Fibroblast of villous mesenchyme (primary cell): ENCODE measurements at regions not wholly inside any gene's neighbourhood (a gene's known extent, or its start where the extent isn't known, plus 50 kb on each side); places are given as distances from the start of the nearest gene placed in this dataset.

Source experiments
- DNase-seq: peaks from one replicate; pipeline ENCODE4 v3.0.0-alpha.2; 2010; ENCODE audit warnings: low read depth
- H3K4me3 ChIP-seq: 2 replicates; pipeline ENCODE4 v1.5.1; 2011; ENCODE audit warnings: low read depth, mild to moderate bottlenecking, low read length
- CTCF ChIP-seq: IDR thresholded peaks from 2 replicates; pipeline ENCODE4 v1.5.1; 2012; ENCODE audit warnings: low read depth, mild to moderate bottlenecking, low read length; ENCODE audit not compliant: insufficient read depth

- no peak for DNase-seq
- TF ChIP-seq CTCF, result no peak
- no peak overlapping the region for H3K4me3 ChIP-seq
Observed at GRCh38 chr1:209229494-209230061, 353.9 kb upstream of the CAMK1G start.

GRCh38 chr1:209230314-209230713 lies 353.2 kb upstream of the CAMK1G start:
- TF ChIP-seq CTCF, result no peak
- DNase-seq, result no peak
- H3K4me3 ChIP-seq, result no peak overlapping the region

- H3K4me3 ChIP-seq, result no peak overlapping the region
- no peak for DNase-seq
- no peak for TF ChIP-seq CTCF
Observed at GRCh38 chr1:209231476-209232156, 351.9 kb upstream of the CAMK1G start.

- no peak for TF ChIP-seq CTCF
- DNase-seq, result no peak
- H3K4me3 ChIP-seq, result no peak overlapping the region
Observed at GRCh38 chr1:209232197-209232596, 351.3 kb upstream of the CAMK1G start.

- TF ChIP-seq CTCF, result no peak
- DNase-seq, result no peak
- no peak overlapping the region for H3K4me3 ChIP-seq
Observed at GRCh38 chr1:209232759-209233158, 350.8 kb upstream of the CAMK1G start.

- no peak for TF ChIP-seq CTCF
- H3K4me3 ChIP-seq, result no peak overlapping the region
Observed at GRCh38 chr1:209235166-209235565, 348.3 kb upstream of the CAMK1G start.

GRCh38 chr1:209238356-209238755 lies 345.2 kb upstream of the CAMK1G start:
- TF ChIP-seq CTCF, result no peak
- H3K4me3 ChIP-seq, result no peak overlapping the region
- DNase-seq, result no peak

More at GRCh38 chr1:209235166-209235565, 348.3 kb upstream of the CAMK1G start:
- no peak for DNase-seq
